A673 (cell line): ENCODE measurements at regions not wholly inside any gene's neighbourhood (a gene's known extent, or its start where the extent isn't known, plus 50 kb on each side); places are given as distances from the start of the nearest gene placed in this dataset.

ENCODE experiments used
- CTCF ChIP-seq: fragments of 300-800, 200-600 bp; sonication (generic); conservative IDR thresholded peaks from 2 replicates; pipeline ENCODE4 v1.5.1; 2017; ENCODE audit warnings: low read depth, mild to moderate bottlenecking, antibody characterized with exemption, low read length, moderate library complexity, mixed read lengths
- EZH2 ChIP-seq: fragments of 200-600 bp; sonication (generic); IDR thresholded peaks from 2 replicates; pipeline ENCODE4 v1.6.1; 2017; ENCODE audit warnings: borderline replicate concordance, low read depth, mild to moderate bottlenecking, mixed read lengths, antibody characterized with exemption, low read length; ENCODE audit not compliant: poor library complexity, severe bottlenecking

GRCh38 chr15:88390164-88390901 lies 76.9 kb downstream of the MRPL46 start:
- no peak for TF ChIP-seq EZH2
- TF ChIP-seq CTCF = no peak
